ENCODE measurements at regions not wholly inside any gene's neighbourhood (a gene's known extent, or its start where the extent isn't known, plus 50 kb on each side); places are given as distances from the start of the nearest gene placed in this dataset.

GRCh38 chr1:189927641-189928040 is 550.0 kb downstream of the BRINP3 start:
- TF ChIP-seq CTCF (IDR thresholded peaks at IDR 0.05; ENCODE audit: low read length, missing control alignments): no peak
- no peak for DNase-seq (ENCODE audit: low read depth)
- no peak overlapping the region for H3K4me3 ChIP-seq (replicated peaks; ENCODE audit: low read depth, low read length)

GRCh38 chr1:189929501-189930099 is 548.1 kb downstream of the BRINP3 start:
- TF ChIP-seq CTCF (IDR thresholded peaks at IDR 0.05; ENCODE audit: low read length, missing control alignments): no peak
- no peak overlapping the region for H3K4me3 ChIP-seq (replicated peaks; ENCODE audit: low read depth, low read length)
- DNase-seq (ENCODE audit: low read depth): no peak

- no peak for TF ChIP-seq CTCF (IDR thresholded peaks at IDR 0.05; ENCODE audit: low read length, missing control alignments)
- DNase-seq (ENCODE audit: low read depth): no peak
- no peak overlapping the region for H3K4me3 ChIP-seq (replicated peaks; ENCODE audit: low read depth, low read length)
Observed at GRCh38 chr1:189936861-189937260, 540.8 kb downstream of the BRINP3 start.

GRCh38 chr1:189939967-189940366 is 537.7 kb downstream of the BRINP3 start:
- H3K4me3 ChIP-seq (replicated peaks; ENCODE audit: low read depth, low read length): no peak overlapping the region
- no peak for TF ChIP-seq CTCF (IDR thresholded peaks at IDR 0.05; ENCODE audit: low read length, missing control alignments)
- DNase-seq (ENCODE audit: low read depth): peak; percentile 61

- no peak for TF ChIP-seq CTCF (IDR thresholded peaks at IDR 0.05; ENCODE audit: low read length, missing control alignments)
- no peak overlapping the region for H3K4me3 ChIP-seq (replicated peaks; ENCODE audit: low read depth, low read length)
- no peak for DNase-seq (ENCODE audit: low read depth)
Observed at GRCh38 chr1:189941922-189942321, 535.7 kb downstream of the BRINP3 start.

- no peak for TF ChIP-seq CTCF (IDR thresholded peaks at IDR 0.05; ENCODE audit: low read length, missing control alignments)
- DNase-seq (ENCODE audit: low read depth): no peak
- H3K4me3 ChIP-seq (replicated peaks; ENCODE audit: low read depth, low read length): no peak overlapping the region
Observed at GRCh38 chr1:189958756-189959155, 518.9 kb downstream of the BRINP3 start.

- H3K4me3 ChIP-seq (replicated peaks; ENCODE audit: low read depth, low read length): no peak overlapping the region
- TF ChIP-seq CTCF (IDR thresholded peaks at IDR 0.05; ENCODE audit: low read length, missing control alignments): no peak
Observed at GRCh38 chr1:189960769-189961168, 516.9 kb downstream of the BRINP3 start.

More at GRCh38 chr1:189960769-189961168, 516.9 kb downstream of the BRINP3 start:
- peak; percentile 7 for DNase-seq (ENCODE audit: low read depth)
